CD4-positive, CD25-positive, alpha-beta regulatory T cell (primary cell): ENCODE measurements at regions not wholly inside any gene's neighbourhood (a gene's known extent, or its start where the extent isn't known, plus 50 kb on each side); places are given as distances from the start of the nearest gene placed in this dataset.

ENCODE experiments used
- ATAC-seq, 2 donors: fragments of 150-1000 bp; cut with Tn5 transposase; one replicate each; pipeline ENCODE4 v1.10.0; 2021; ENCODE audit warnings: low read depth in 2 of 2, moderate number of reproducible peaks in 2 of 2, moderate library complexity in 1 of 2
- DNase-seq, 3 donors: peaks; one replicate each; pipeline versions ENCODE4 v3.0.0 to v3.0.0-alpha.2; 2012 to 2022; ENCODE audit warnings: mixed read lengths in 1 of 3
- H3K27ac ChIP-seq: one replicate; pipeline ENCODE4 v1.7.0; 2013; ENCODE audit warnings: mild to moderate bottlenecking, low read length; ENCODE audit not compliant: insufficient read depth, poor library complexity, severe bottlenecking
- H3K27me3 ChIP-seq: one replicate; pipeline ENCODE4 v1.7.0; 2013; ENCODE audit warnings: low read length; ENCODE audit not compliant: control insufficient read depth, insufficient read depth
- H3K36me3 ChIP-seq: one replicate; pipeline ENCODE4 v1.7.0; 2013; ENCODE audit warnings: mild to moderate bottlenecking, low read length, moderate library complexity; ENCODE audit not compliant: control insufficient read depth, insufficient read depth
- H3K4me1 ChIP-seq: 2 replicates; pipeline ENCODE4 v1.7.0; 2013; ENCODE audit warnings: mild to moderate bottlenecking, low read length; ENCODE audit not compliant: insufficient read depth, control insufficient read depth, poor library complexity, severe bottlenecking
- H3K4me3 ChIP-seq: one replicate; pipeline ENCODE4 v1.7.0; 2013; ENCODE audit warnings: low read depth, mild to moderate bottlenecking, low read length, moderate library complexity
- H3K9me3 ChIP-seq, 2 experiments: 1 replicate in 1 of 2; 2 replicates in 1 of 2; pipeline ENCODE4 v1.7.0; 2013; ENCODE audit warnings: low read length in 2 of 2, mild to moderate bottlenecking in 1 of 2, moderate library complexity in 1 of 2; ENCODE audit not compliant: control insufficient read depth in 2 of 2
- H3K27ac Mint-ChIP-seq, 3 donors: one replicate each; pipeline ENCODE4 v1.8.0; 2020 to 2022; ENCODE audit warnings: mild to moderate bottlenecking in 3 of 3, mixed read lengths in 3 of 3, moderate library complexity in 2 of 3
- H3K27me3 Mint-ChIP-seq: one replicate; pipeline ENCODE4 v1.8.0; 2022; ENCODE audit warnings: mild to moderate bottlenecking, mixed read lengths
- H3K36me3 Mint-ChIP-seq: one replicate; pipeline ENCODE4 v1.8.0; 2020; ENCODE audit warnings: mixed read lengths
- H3K4me1 Mint-ChIP-seq, 4 donors: one replicate each; pipeline ENCODE4 v1.8.0; 2020 to 2022; ENCODE audit warnings: mixed read lengths in 4 of 4, mild to moderate bottlenecking in 1 of 4
- H3K4me3 Mint-ChIP-seq, 4 donors: one replicate each; pipeline ENCODE4 v1.8.0; 2020 to 2022; ENCODE audit warnings: mild to moderate bottlenecking in 4 of 4, mixed read lengths in 4 of 4, moderate library complexity in 3 of 4
- H3K9me3 Mint-ChIP-seq, 7 donors: one replicate each; pipeline ENCODE4 v1.8.0; 2020 to 2022; ENCODE audit warnings: mixed read lengths in 7 of 7, mild to moderate bottlenecking in 3 of 7, moderate library complexity in 2 of 7

DNA sequence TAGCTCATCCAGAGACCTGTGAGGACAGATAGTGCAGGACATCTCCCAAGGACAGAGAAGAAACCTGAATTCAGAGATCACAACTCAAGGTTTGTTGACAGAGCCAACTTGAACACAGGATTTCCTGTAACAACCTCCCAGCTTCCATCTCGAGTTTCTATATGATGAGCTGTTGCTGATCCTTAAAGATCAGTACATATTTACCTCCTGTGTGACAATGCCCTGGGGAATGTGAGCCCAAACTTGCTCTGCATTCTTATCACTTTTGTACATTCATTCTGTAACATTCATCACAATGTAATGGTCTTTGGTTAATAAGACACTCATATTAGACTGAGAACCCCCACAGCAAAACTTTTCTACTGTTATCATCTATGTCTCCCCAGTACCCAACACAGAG, 468.6 kb downstream of the XPNPEP1 start:
- Mint-ChIP-seq H3K9me3 (peaks cover 0 to 4% (median 3%) of the 10 kb centered on the region in 7 donors), H3K27ac (no peak overlapping the region), H3K27me3 (peaks cover 7% of the 10 kb centered on the region), H3K36me3 (no peaks in the 10 kb centered on the region), H3K4me3 (no peak overlapping the region), H3K4me1 (no peaks in the 10 kb centered on the region)
- no peak for DNase-seq
- no peaks in the 10 kb centered on the region for H3K9me3 ChIP-seq
- H3K27ac ChIP-seq, result no peak overlapping the region
- H3K4me3 ChIP-seq, result no peak overlapping the region
- no peaks in the 10 kb centered on the region for H3K4me1 ChIP-seq
- no peaks in the 10 kb centered on the region for H3K27me3 ChIP-seq
- ATAC-seq, result no peak
- no peaks in the 10 kb centered on the region for H3K36me3 ChIP-seq

DNA sequence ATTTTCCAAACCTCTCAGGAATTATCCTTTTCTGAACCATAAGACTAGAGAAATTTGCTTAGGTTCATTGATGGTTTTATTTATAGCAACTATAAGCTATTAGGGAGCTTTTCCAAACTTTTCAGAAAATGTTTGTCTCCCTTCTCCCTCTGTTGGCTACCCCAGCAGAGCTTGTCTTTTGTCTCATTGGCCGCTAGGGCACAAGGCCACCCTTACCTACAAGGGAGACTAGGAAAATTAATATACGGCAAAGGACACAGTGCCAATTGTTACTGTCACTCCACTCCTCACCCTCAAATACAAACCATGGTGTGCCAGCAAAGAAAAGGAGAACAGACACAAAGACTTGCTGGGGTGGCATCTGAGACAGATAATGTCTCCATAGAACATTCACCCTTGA, 471.4 kb downstream of the XPNPEP1 start:
- no peaks in the 10 kb centered on the region for H3K4me1 ChIP-seq
- Mint-ChIP-seq H3K9me3 (peaks cover 0 to 4% (median 2%) of the 10 kb centered on the region in 7 donors), H3K4me3 (no peak overlapping the region), H3K27me3 (no peaks in the 10 kb centered on the region), H3K27ac (no peak overlapping the region), H3K4me1 (no peaks in the 10 kb centered on the region), H3K36me3 (no peaks in the 10 kb centered on the region)
- no peaks in the 10 kb centered on the region for H3K9me3 ChIP-seq
- H3K36me3 ChIP-seq, result no peaks in the 10 kb centered on the region
- no peaks in the 10 kb centered on the region for H3K27me3 ChIP-seq
- H3K27ac ChIP-seq, result no peak overlapping the region
- ATAC-seq (no peak), DNase-seq (no peak)
- no peak overlapping the region for H3K4me3 ChIP-seq

DNA sequence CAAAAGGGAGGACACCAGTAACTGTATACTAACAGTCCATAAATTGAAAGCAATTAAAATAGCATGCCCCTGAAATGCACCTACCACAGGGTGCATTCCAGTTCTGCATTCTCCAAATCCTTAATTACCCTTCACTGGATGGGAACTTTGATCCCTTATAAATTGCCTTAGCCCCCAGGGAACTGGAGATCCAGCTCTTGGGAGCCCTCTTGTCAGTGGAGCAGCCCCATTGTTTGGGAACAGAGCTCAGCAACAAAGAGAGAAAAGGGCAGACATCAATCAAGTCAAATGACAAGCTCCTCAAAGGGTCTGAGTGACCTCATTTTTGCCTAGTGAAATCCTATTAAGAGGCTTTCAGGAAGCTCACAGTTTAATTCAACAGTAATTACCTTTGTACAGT, 472.6 kb downstream of the XPNPEP1 start:
- ATAC-seq, result no peak
- no peak overlapping the region for H3K4me3 Mint-ChIP-seq
- Histone ChIP-seq H3K27ac (no peak overlapping the region), H3K4me3 (no peak overlapping the region), H3K36me3 (no peaks in the 10 kb centered on the region), H3K27me3 (no peaks in the 10 kb centered on the region), H3K4me1 (no peaks in the 10 kb centered on the region), H3K9me3 (no peaks in the 10 kb centered on the region)
- H3K27me3 Mint-ChIP-seq, result no peaks in the 10 kb centered on the region
- H3K27ac Mint-ChIP-seq, result no peak overlapping the region
- H3K4me1 Mint-ChIP-seq, result no peaks in the 10 kb centered on the region
- no peak for DNase-seq
- H3K36me3 Mint-ChIP-seq, result no peaks in the 10 kb centered on the region
- H3K9me3 Mint-ChIP-seq, result peaks cover 0 to 4% (median 2%) of the 10 kb centered on the region in 7 donors

DNA sequence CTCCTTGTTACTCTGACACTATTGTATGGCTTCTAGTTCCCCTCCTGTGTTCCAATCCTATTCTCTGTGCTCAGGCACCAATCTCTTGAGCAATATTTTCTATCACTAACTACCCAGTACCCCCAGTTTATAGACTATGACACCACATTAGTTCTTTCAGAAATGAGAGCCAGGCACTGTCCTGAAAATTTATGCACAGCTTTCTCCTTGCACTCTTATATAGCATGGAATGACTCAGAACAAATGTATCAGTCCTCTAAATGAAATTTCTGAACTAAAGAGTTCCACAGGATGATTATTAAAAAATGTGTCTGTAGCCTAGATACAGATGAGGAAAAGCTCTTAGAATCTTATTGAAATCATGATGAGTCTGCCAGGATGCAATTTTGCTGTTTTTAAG, 489.9 kb downstream of the XPNPEP1 start:
- no peak overlapping the region for H3K4me3 Mint-ChIP-seq
- DNase-seq (no peak), ATAC-seq (no peak)
- H3K4me1 Mint-ChIP-seq, result no peaks in the 10 kb centered on the region
- no peaks in the 10 kb centered on the region for H3K27me3 Mint-ChIP-seq
- no peaks in the 10 kb centered on the region for H3K4me1 ChIP-seq
- no peaks in the 10 kb centered on the region for H3K36me3 Mint-ChIP-seq
- H3K27ac Mint-ChIP-seq, result no peak overlapping the region
- peaks cover 0 to 3% (median 0%) of the 10 kb centered on the region in 7 donors for H3K9me3 Mint-ChIP-seq
- no peaks in the 10 kb centered on the region for H3K36me3 ChIP-seq
- H3K9me3 ChIP-seq, result no peaks in the 10 kb centered on the region
- H3K27me3 ChIP-seq, result no peaks in the 10 kb centered on the region
- no peak overlapping the region for H3K27ac ChIP-seq
- H3K4me3 ChIP-seq, result no peak overlapping the region

DNA sequence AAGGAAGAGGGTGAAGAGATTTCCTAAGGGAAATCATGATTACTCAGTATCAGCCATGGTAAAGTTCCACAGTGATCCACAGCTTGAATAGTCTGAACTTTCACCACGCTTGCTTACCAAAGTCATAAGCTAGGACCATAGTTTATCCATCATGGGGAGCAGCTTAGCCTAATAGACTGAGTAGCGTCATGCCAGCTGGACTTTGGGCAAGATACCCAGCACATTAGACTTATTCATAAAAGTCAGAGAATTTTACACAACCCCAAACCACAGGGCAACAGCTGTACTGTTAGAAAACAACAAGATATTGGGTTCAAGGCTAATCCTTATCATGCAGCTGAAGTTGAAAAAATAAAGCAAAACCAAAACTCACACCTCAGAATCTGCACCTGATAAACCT, 491.0 kb downstream of the XPNPEP1 start:
- no peaks in the 10 kb centered on the region for H3K36me3 Mint-ChIP-seq
- no peak overlapping the region for H3K4me3 Mint-ChIP-seq
- Histone ChIP-seq H3K27ac (no peak overlapping the region), H3K4me3 (no peak overlapping the region), H3K27me3 (no peaks in the 10 kb centered on the region), H3K36me3 (no peaks in the 10 kb centered on the region), H3K9me3 (no peaks in the 10 kb centered on the region), H3K4me1 (no peaks in the 10 kb centered on the region)
- peaks cover 0 to 3% (median 0%) of the 10 kb centered on the region in 7 donors for H3K9me3 Mint-ChIP-seq
- no peak overlapping the region for H3K27ac Mint-ChIP-seq
- DNase-seq (no peak), ATAC-seq (no peak)
- H3K4me1 Mint-ChIP-seq, result no peaks in the 10 kb centered on the region
- H3K27me3 Mint-ChIP-seq, result no peaks in the 10 kb centered on the region

DNA sequence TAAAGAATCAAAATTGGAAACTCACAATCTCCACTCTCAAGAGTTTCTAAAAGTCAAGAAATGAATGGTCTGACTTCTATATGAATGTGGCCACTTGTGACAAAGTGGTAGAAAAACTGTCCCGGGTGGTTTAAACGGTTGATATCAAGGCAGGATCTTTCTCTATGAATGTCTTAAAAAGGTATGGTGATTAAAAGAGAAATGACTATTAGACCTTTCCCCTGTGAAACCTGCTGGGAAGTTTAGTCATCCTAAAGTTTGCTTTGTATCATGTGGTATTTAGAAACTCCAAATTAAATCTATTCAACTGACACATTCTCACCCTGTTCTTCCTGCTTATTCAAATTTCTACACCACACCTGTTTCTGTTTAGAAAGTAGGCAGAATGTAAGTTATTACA, 492.5 kb downstream of the XPNPEP1 start:
- Histone ChIP-seq H3K4me3 (no peak overlapping the region), H3K9me3 (no peaks in the 10 kb centered on the region), H3K4me1 (no peaks in the 10 kb centered on the region), H3K27ac (no peak overlapping the region), H3K36me3 (no peaks in the 10 kb centered on the region), H3K27me3 (no peaks in the 10 kb centered on the region)
- Mint-ChIP-seq H3K27ac (no peak overlapping the region), H3K4me3 (no peak overlapping the region), H3K36me3 (no peaks in the 10 kb centered on the region), H3K27me3 (no peaks in the 10 kb centered on the region), H3K4me1 (no peaks in the 10 kb centered on the region), H3K9me3 (peaks cover 0 to 3% (median 0%) of the 10 kb centered on the region in 7 donors)
- no peak for DNase-seq
- no peak for ATAC-seq

DNA sequence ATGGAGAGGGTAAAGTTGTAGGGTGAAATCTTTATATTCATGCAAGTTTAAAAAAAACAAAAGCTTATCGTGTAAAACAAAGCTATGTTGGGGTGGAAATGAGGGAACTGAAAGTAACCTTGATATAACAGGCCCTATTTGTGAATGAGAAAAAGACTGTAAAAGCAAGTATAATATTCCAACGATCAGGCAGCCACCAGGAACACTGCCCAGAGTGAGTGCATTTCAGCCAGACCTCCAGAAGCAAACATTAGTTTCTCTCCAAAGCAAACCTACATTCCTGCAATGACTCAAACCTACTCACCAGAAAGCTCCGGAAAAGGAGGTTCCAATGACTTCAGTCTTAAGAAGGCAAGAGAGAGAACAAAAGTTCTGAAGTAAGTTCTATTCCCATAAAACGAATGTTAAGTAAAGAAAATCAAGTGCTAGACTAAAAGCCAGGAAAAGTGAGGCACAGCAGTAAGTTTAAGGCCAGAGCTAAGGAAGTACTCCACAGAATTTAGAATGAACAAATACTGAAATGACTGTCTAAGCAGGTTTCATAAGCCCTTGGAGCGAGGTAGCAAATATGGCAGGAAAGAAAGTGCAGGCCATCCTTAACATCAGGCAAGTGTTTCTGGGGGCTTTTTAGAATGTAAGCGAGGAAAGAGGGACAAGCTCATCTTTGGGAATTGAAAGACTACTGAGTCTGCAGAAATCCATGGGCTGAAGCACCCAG, 493.1 kb downstream of the XPNPEP1 start:
- Mint-ChIP-seq H3K9me3 (peaks cover 0 to 3% (median 0%) of the 10 kb centered on the region in 7 donors), H3K27me3 (no peaks in the 10 kb centered on the region), H3K27ac (peak overlapping the region in 1 of 3 donors; percentile 39), H3K36me3 (no peaks in the 10 kb centered on the region), H3K4me3 (no peak overlapping the region), H3K4me1 (no peaks in the 10 kb centered on the region)
- no peaks in the 10 kb centered on the region for H3K9me3 ChIP-seq
- H3K4me1 ChIP-seq, result no peaks in the 10 kb centered on the region
- no peak overlapping the region for H3K27ac ChIP-seq
- H3K4me3 ChIP-seq, result no peak overlapping the region
- no peaks in the 10 kb centered on the region for H3K27me3 ChIP-seq
- no peak for DNase-seq
- ATAC-seq, result no peak
- H3K36me3 ChIP-seq, result no peaks in the 10 kb centered on the region

DNA sequence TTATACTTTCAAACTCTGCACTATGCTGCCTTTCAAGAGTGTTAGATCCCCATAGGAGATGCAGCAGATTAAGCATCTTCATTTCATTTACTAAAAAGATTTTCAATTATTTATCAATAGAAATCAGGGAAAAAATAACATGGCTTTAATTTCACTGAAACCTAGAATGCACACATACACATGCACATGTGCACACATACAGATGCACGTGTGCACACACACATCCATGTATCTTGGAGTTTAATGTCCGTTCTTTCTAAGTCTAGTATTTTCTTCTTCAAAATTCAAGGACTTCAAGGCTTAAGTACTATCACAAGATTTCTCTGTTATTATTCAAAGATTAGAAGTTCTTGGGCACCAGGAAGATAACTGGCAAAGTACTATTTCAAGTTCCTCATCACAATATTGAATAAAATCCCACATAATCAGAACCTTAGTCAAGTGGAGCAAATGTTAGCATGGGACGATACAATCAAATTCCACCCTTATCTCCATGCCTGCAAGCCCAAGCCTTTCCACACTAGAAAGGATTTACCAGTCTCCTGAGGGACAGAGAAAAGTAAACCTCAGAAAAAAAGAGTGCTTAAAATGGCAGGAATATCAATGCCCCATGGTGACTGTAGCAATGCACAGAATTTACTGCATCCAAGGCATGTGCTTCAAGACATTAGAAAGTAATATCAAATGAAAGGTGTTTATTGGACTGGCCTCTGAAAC, 494.4 kb downstream of the XPNPEP1 start:
- H3K36me3 ChIP-seq, result no peaks in the 10 kb centered on the region
- Mint-ChIP-seq H3K4me3 (no peak overlapping the region), H3K27ac (no peak overlapping the region), H3K27me3 (no peaks in the 10 kb centered on the region), H3K36me3 (no peaks in the 10 kb centered on the region), H3K4me1 (no peaks in the 10 kb centered on the region), H3K9me3 (peaks cover 0 to 2% (median 0%) of the 10 kb centered on the region in 7 donors)
- no peak overlapping the region for H3K27ac ChIP-seq
- H3K4me3 ChIP-seq, result no peak overlapping the region
- ATAC-seq, result no peak
- H3K4me1 ChIP-seq, result no peaks in the 10 kb centered on the region
- DNase-seq, result no peak
- H3K27me3 ChIP-seq, result no peaks in the 10 kb centered on the region
- H3K9me3 ChIP-seq, result no peaks in the 10 kb centered on the region
